SK-N-MC (cell line): ENCODE measurements at regions not wholly inside any gene's neighbourhood (a gene's known extent, or its start where the extent isn't known, plus 50 kb on each side); places are given as distances from the start of the nearest gene placed in this dataset.

Source experiments
- EZH2 ChIP-seq: fragments of 200-600 bp; sonication (generic); IDR thresholded peaks from one replicate; pipeline ENCODE4 v1.6.1; 2017; ENCODE audit warnings: antibody characterized with exemption
- FOXP2 ChIP-seq: optimal IDR thresholded peaks from 2 replicates; pipeline ENCODE3; 2011; ENCODE audit warnings: mild to moderate bottlenecking, moderate library complexity; ENCODE audit not compliant: insufficient read depth; ENCODE audit errors: extremely low read length, control extremely low read depth
- POLR2AphosphoS5 ChIP-seq: IDR thresholded peaks from 2 replicates; pipeline ENCODE4 v1.6.1; 2012; ENCODE audit warnings: mild to moderate bottlenecking, low read depth, low read length, borderline replicate concordance

- TF ChIP-seq EZH2, result no peak
- TF ChIP-seq POLR2AphosphoS5, result no peak
- TF ChIP-seq FOXP2, result no peak
Measured at GRCh38 chr10:131645756-131646155, 255.1 kb upstream of the PPP2R2D start.
